ENCODE measurements at regions not wholly inside any gene's neighbourhood (a gene's known extent, or its start where the extent isn't known, plus 50 kb on each side); places are given as distances from the start of the nearest gene placed in this dataset.

GRCh38 chr7:51973939-51974338, 657.3 kb upstream of the COBL start:
- no peak overlapping the region for H4K8ac ChIP-seq (ENCODE audit: low read depth in 2 of 2, low read length in 2 of 2)
- ChIA-PET CTCF (no interaction called here), POLR2A (ENCODE audit: unreplicated experiment) (no interaction called here)
- peaks cover 12% of the 10 kb centered on the region for H3K9me3 ChIP-seq (ENCODE audit: control insufficient read depth, insufficient read depth, low read length)
- H2BK20ac ChIP-seq (ENCODE audit: low read depth, low read length): no peak overlapping the region
- H3K18ac ChIP-seq (ENCODE audit: low read depth, low read length): no peak overlapping the region
- intact Hi-C loops (cut with micrococcal nuclease): no loop called here
- no peak overlapping the region for H2BK120ac ChIP-seq (ENCODE audit: low read depth, low read length)
- no peaks in the 10 kb centered on the region for H3K4me1 ChIP-seq (ENCODE audit: control insufficient read depth, insufficient read depth, low read length)
- dilution Hi-C loops (cut with HindIII; ENCODE audit: low sequenced_read_pairs, unreplicated experiment): no loop called here
- no peak overlapping the region for H2AK9ac ChIP-seq (replicated peaks; ENCODE audit: low read depth, low read length, poor library complexity)
- no peak for TF ChIP-seq MAZ (IDR thresholded peaks at IDR 0.05; ENCODE audit: borderline replicate concordance, low read depth, low read length)
- TF ChIP-seq MAFK (IDR thresholded peaks at IDR 0.05; ENCODE audit: low read depth, low read length): no peak
- no peak for TF ChIP-seq NFE2L2 (IDR thresholded peaks at IDR 0.05; ENCODE audit: low read depth, low read length)
- no peak for TF ChIP-seq CHD1 (IDR thresholded peaks at IDR 0.05; ENCODE audit: low read depth, low read length)
- no peak for TF ChIP-seq MXI1 (IDR thresholded peaks at IDR 0.05; ENCODE audit: borderline replicate concordance, low read depth, low read length)
- TF ChIP-seq CEBPB (IDR thresholded peaks at IDR 0.05; ENCODE audit: low read depth, low read length): no peak
- TF ChIP-seq, protein P1, sequence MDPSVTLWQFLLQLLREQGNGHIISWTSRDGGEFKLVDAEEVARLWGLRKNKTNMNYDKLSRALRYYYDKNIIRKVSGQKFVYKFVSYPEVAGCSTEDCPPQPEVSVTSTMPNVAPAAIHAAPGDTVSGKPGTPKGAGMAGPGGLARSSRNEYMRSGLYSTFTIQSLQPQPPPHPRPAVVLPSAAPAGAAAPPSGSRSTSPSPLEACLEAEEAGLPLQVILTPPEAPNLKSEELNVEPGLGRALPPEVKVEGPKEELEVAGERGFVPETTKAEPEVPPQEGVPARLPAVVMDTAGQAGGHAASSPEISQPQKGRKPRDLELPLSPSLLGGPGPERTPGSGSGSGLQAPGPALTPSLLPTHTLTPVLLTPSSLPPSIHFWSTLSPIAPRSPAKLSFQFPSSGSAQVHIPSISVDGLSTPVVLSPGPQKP (IDR thresholded peaks at IDR 0.05; ENCODE audit: borderline replicate concordance, low read depth, low read length): no peak
- no peak for TF ChIP-seq FOS (IDR thresholded peaks at IDR 0.05; ENCODE audit: low read depth, low read length)
- no peak for TF ChIP-seq RCOR1 (IDR thresholded peaks at IDR 0.05; ENCODE audit: insufficient replicate concordance, low read length)
- TF ChIP-seq SMC3 (IDR thresholded peaks at IDR 0.05; ENCODE audit: low read depth, low read length): no peak
- TF ChIP-seq BHLHE40 (IDR thresholded peaks at IDR 0.05; ENCODE audit: low read depth, low read length): no peak
- TF ChIP-seq USF2 (IDR thresholded peaks at IDR 0.05; ENCODE audit: low read depth, low read length): no peak
- H3K36me3 ChIP-seq (ENCODE audit: control insufficient read depth, insufficient read depth, low read length): no peaks in the 10 kb centered on the region
- no CpG with 5 or more reads among the region's 3 CpGs for WGBS, 2 experiments (ENCODE audit: extremely low coverage in 2 of 2, insufficient read length in 1 of 2)
- H4K5ac ChIP-seq (ENCODE audit: low read depth, low read length): no peak overlapping the region
- no peak overlapping the region for H2AFZ ChIP-seq (replicated peaks; ENCODE audit: low read length, poor library complexity)
- no peak overlapping the region for H3K27ac ChIP-seq (ENCODE audit: insufficient read depth, low read length)
- H3K27me3 ChIP-seq (ENCODE audit: control insufficient read depth, insufficient read depth, low read length): no peaks in the 10 kb centered on the region
- no peak overlapping the region for H3K23ac ChIP-seq (ENCODE audit: low read depth, low read length)
- no peak overlapping the region for H2BK15ac ChIP-seq (ENCODE audit: low read depth, low read length)
- no peak overlapping the region for H3K9ac ChIP-seq (ENCODE audit: low read depth, low read length)
- no peak for DNase-seq
- H3K4me2 ChIP-seq (ENCODE audit: low read depth, low read length): no peak overlapping the region
- no peak overlapping the region for H2BK5ac ChIP-seq (ENCODE audit: low read depth, low read length, poor library complexity, severe bottlenecking)
- H4K20me1 ChIP-seq (ENCODE audit: insufficient read depth, low read length): no peaks in the 10 kb centered on the region
- H3K56ac ChIP-seq (ENCODE audit: extremely low read depth, insufficient read depth, low read length): no peak overlapping the region
- H2AK5ac ChIP-seq (ENCODE audit: low read depth, low read length): no peak overlapping the region
- no TSS peak for BruUV-seq (replicated peaks)
- no peak overlapping the region for H4K91ac ChIP-seq (ENCODE audit: insufficient read depth, low read depth, low read length)
- H3K14ac ChIP-seq (replicated peaks; ENCODE audit: low read depth, low read length): no peak overlapping the region
- no peaks in the 10 kb centered on the region for H3K79me1 ChIP-seq (ENCODE audit: low read depth in 1 of 2, low read length in 2 of 2)
- ATAC-seq (ENCODE audit: low read depth): no peak
- H3K4me3 ChIP-seq (ENCODE audit: insufficient read depth, low read depth, low read length): no peak overlapping the region
- H3K4ac ChIP-seq (ENCODE audit: low read depth, low read length): no peak overlapping the region
- H3K9me1 ChIP-seq (ENCODE audit: insufficient read depth, low read length): no peaks in the 10 kb centered on the region
- in situ Hi-C loops (cut with MboI; ENCODE audit: low sequenced_read_pairs): no loop called here
